ENCODE measurements at regions not wholly inside any gene's neighbourhood (a gene's known extent, or its start where the extent isn't known, plus 50 kb on each side); places are given as distances from the start of the nearest gene placed in this dataset.
"Not testable (repeated sequence)": the region's sequence is repeated elsewhere in the genome, so short reads cannot be mapped to it uniquely, and the experiment has no call there.

DNA sequence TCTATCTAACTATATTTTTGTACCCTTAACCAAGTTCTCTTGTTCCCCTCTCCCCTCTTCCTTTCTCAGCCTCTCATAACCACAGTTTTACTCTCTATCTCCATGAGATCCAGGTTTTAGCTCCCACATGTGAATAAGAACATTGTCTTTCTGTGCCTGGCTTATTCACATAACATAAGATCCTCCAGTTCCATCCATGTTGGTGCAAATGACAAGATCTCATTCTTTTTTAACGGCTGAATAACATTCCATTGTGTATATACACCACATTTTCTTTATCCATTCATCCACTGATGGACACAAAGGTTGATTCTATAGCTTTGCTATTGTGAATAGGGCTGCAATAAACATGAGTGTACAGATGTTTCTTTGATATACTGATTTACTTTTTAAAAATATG is 83.9 kb upstream of the TMEM178A start:
- DNase-seq (ENCODE audit: low read depth) = no peak

DNA sequence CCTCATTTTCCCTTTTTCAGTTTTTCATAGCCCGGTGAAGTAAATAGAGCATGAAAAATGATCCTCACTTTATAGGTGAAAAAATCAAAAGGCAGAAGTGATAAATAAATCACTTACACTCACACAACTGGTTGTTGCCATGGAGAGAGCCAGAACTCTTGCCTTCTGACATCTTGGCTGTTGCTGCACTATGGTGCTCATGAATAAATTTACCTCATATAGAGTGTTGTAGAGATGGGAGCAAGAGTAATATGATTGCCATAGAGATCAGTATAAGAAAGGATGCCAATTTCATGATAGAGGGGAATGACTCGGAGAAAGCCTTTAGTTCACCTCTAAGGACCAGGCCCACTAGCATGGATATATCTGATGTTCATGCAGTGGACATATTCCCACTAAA is 82.5 kb upstream of the TMEM178A start:
- no peak for DNase-seq (ENCODE audit: low read depth)

DNA sequence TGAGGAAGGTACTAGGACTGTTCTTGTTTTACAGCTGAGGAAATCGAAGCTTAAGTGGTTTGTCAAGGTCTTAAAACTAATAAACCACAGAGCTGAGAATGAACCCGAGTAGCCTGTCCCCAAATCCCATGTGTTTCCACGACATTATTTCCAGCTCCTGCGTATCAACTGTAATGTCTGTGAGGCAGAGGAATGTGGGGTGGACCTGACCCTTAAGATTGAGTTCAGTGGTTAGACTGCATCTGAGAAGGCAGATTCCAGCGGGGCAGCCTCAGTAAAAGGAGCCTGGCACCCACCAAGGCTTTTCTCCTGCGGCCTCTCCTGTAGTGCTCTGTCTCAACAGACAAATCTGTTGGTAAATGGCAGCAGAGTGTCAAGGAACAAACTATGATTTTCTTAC is 81.9 kb upstream of the TMEM178A start:
- DNase-seq (ENCODE audit: low read depth) = no peak

DNA sequence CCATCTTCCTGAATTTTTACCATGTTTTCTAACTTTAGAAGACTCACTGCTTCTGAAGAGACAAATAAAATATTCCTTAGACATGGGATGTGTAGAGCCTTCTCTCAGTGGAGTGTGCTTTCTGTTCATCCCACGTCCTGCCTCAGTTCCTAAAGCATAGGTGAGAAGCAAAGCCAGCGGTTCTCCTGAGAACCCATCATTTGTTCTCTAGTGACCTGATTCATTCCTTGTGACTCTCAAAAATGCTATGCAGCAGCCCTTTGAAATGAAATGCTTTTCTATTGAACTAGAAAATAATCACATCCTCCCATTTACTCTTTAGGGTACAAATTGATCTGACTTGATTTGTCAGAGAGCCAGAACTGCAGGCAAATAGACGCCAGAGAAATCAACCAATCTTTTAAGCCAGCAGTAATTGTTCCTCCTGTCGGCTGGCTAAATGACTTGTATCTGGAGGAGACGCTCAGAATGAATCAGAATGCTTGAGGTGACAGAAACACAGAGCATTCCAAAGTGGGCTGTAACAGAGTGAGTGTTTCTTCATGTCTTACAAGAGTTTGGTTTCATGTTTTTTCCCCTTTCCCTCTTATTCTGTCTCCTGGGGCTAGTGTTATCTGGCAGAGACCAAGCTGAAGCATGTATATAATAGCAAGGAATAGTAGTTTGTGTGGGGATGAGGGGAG is 81.3 kb upstream of the TMEM178A start:
- DNase-seq (ENCODE audit: low read depth) = no peak

DNA sequence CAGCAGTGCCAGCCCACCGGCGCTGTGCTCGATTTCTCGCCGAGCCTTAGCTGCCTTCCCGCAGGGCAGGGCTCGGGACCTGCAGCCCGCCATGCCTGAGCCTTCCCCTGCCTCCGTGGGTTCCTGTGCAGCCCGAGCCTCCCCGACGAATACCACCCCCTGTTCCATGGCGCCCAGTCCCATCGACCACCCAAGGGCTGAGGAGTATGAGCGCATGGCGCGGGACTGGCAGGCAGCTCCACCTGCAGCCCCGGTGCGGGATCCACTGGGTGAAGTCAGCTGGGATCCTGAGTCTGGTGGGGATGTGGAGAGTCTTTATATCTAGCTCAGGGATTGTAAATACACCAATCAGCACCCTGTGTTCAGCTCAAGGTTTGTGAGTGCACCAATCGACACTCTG is 80.2 kb upstream of the TMEM178A start:
- DNase-seq (ENCODE audit: low read depth) = not testable (repeated sequence)

DNA sequence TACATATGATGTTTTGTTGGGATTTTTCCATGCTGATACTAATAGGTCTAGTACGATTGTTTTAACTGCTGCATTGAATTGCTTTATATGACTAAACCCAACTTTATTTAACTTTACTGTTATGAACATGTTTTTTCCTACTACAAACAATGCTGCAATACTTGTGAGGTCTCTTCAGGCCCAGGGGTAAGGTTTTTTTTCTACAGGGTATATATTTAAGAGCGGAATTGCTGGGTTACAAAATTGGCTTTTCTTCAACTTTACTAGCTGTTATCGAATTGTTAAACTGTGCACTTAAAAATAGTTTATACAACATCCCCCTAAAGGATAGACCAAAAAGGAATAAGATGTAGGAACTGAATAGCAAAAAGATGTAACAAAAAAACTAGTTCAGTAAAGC is 78.5 kb upstream of the TMEM178A start:
- DNase-seq (ENCODE audit: low read depth) = no peak

DNA sequence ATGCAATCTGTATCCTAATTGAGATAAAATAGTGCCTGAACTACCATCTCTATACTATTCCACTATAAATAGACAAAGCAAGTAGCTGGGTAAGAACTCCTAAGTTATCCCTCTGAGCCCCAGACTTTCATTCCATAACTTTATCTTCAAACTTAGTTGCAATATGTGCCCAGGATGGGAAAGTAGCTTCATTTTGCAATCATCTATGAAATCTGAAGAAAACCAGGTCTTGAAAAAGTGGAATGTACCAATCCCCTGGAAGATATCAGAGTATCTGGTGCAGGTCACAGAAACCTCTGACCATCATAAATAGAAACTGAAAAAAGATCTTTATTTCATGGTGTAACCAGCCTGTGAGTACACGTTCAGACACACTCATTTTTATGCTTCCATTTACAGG is 78.1 kb upstream of the TMEM178A start:
- DNase-seq (ENCODE audit: low read depth) = no peak

DNA sequence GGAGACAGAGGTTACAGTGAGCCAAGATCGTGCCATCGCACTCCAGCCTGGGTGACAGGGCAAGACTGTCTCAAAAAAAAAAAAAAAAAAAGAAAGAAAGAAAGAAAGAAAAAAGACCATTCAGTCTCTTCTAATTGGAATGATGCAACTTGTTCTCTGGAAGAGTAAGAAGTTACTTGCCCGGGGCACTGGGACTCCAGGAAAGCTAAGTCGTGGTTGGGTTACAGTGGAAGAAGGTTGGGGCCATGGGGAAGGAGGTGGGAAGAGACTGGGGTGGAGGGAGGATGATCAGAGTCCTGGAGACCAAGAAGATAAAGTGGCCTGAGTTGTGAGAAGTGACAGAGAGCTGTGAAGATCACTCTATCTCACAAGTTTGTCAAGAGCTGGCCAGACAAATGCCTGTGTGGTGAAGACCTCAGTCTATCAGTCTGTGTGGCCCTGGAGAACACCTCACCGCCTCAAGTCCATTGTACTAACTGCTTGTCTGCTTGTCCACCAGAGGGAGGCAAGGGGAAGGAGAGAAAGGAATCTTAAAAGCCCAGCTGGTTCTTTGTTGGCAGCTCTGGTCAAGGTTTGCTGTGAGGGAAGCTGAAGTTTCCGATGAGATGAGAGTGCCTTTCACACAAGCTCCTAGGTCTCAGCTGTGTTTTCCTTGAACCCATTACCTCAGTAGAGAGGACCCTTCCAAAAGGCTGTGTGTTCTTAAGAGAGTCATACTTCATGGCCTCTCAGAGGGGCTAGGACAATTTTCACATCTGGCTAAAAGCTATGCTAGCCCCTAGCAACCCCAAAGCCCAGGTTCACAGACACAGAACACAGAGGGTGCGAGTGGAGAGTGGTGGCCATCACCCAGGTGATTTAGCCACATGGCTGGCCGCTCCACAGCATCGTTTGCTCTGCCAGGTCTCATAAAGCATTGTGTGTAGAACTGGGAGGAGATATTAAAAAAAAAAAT is 72.0 kb upstream of the TMEM178A start:
- no peak for DNase-seq (ENCODE audit: low read depth)

DNA sequence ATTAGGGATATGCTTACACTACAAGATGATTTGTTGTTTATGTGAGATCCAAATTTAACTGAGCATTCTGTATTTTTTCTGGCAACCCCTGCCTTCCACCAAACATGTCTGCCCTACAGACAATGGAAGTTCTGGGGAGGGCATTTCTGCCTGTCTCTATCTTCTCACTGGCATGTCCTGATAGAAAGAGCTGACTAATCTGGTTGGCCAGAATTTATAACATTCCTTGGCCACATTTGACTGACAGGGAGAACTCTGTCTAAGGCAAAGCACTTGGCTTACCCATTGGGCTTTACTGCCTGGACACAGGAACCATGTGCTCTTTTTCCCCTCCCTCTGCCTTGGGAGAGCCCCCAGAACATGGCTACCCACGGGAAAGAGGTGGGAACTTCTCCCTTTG is 70.6 kb upstream of the TMEM178A start:
- no peak for DNase-seq (ENCODE audit: low read depth)

DNA sequence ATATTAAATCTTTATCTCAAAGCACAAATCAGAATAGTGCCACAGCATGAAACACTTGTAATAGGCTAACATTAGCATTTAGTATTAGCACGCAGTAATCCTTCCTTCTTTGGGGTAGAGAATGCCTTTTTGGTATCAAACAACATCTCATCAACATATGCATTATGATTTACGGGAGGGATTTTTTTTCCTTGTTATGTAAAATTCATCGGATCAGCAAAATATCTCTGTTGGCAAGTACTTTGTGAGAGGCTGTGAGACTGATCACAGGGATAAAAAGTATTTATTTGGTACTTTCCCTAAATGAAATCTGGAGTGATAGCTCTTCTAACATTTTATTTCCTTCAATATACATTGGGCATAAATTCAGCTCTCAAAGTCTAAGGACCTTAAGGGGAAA is 68.4 kb upstream of the TMEM178A start:
- no peak for DNase-seq (ENCODE audit: low read depth)

DNA sequence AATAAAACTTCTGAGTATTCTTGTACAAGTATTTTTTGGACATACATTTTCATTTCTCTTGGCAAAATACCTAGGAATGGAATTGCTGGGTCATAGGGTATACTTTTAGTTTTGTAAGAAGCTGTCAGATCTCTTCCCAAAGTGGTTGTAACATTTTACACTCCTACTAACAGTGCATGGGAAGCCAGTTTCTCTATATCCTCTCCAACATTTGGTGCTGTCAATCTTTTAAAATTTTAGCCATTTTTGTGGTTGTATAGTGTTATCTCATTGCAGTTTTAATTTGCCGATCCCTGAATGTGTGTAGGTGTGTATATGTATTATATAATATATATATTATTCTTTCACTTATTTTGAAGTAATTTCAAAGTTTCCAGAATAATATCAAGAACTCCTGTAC is 63.1 kb upstream of the TMEM178A start:
- DNase-seq (ENCODE audit: low read depth) = no peak

DNA sequence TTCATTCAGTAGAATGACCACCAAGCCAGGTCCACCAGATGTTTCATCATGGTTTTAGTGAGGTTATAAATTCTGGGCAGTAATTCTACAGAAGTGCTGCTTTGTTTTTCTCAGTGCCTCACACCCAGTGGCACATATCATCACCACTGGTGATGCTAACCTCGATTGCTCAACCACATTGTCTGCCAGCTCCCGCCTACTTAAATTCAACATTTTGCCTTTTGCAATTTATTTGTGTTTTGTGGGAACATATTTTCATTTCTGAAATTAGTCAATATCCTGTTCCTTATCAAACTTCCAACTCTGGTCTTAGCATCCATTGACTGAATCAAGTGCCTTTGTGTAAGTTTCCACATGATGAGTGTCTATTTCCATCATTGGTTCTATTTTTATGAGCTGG is 62.3 kb upstream of the TMEM178A start:
- DNase-seq (ENCODE audit: low read depth) = no peak

DNA sequence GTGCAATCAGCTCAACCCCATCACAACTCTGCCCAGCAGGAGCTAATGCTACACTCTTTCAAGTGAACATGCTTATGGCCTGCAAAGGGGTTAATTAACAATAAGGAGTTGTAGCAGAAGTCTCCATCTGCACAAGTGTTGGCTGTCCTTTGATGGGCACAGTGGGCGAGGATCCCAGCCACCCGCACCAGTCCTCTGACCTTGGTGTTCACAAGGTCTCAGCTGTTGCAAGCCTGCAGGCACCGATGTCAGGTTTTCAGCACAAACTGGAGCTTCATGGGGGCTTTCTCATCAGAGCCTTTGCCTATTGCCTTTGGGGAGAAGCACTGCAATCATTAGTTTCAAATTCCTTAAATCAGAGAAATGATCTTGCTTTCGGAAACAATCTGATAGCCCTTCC is 60.9 kb upstream of the TMEM178A start:
- no peak for DNase-seq (ENCODE audit: low read depth)

DNA sequence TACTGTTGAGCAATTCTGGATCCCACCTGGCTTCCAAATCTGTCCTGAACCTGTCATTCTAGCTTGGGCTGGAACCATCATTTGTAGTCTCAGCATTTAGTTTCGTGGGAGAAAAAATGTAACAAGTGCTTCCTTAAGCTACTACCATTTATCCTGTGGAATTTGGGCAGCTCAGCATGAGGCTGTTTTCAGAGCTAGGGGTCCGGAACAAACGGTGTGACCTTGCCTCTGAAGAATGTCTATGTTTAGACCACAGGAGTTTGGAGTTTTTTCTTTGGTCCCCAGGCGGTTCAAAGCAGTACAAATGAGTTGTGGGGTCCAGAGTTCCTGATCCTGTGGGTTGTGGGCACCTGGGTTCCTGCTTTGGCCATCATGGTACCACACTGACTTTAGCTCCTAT is 59.1 kb upstream of the TMEM178A start:
- DNase-seq (ENCODE audit: low read depth) = no peak

DNA sequence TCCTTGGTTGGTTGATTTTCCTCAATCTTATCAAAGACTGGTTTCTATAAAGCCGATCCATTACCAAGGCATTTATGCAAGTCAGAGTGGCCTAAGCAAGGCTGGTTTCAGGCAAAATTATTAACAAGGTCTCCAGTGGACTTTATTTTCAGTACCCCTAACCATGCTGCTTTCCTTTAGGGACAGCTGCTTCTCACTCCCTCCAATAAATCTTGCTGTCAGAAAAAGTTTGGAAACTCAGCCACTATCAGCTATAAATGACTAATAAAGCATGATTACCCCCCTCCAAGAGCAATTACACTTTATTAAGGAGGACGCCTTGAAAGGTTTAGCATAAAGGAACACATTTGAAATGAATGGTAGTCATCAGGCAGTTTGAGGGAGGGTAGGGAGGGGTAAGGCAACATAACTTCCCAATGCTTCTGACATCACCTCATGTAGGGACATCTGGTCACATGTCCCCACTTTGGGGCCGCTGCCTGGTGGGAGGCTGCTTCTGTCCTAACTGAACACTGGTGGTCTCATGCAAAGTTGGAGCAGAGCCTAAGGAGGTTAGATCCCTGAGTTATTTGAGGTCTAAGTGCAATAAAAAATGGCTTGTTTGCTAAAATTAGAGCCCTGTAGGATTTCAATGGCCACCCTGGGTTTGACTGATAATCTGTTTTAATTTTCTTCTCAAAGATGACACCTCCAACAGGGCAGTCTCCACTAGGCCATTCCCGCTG is 58.0 kb upstream of the TMEM178A start:
- no peak for DNase-seq (ENCODE audit: low read depth)

DNA sequence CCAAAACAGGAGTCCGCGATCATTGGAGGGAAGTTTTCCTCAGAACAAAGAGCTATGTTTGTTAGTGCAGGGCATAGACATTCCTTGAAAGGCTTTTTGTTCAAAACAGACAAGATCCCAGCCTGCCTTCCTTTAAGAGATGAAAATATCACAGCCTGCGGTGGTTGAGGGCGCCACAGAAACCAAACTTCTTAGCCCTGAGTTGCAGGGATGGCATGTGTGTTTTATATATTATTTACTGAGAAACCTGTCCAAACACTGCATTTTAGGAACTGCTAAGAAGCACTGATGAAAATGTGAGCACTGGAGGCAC is 57.5 kb upstream of the TMEM178A start:
- DNase-seq (ENCODE audit: low read depth) = no peak

DNA sequence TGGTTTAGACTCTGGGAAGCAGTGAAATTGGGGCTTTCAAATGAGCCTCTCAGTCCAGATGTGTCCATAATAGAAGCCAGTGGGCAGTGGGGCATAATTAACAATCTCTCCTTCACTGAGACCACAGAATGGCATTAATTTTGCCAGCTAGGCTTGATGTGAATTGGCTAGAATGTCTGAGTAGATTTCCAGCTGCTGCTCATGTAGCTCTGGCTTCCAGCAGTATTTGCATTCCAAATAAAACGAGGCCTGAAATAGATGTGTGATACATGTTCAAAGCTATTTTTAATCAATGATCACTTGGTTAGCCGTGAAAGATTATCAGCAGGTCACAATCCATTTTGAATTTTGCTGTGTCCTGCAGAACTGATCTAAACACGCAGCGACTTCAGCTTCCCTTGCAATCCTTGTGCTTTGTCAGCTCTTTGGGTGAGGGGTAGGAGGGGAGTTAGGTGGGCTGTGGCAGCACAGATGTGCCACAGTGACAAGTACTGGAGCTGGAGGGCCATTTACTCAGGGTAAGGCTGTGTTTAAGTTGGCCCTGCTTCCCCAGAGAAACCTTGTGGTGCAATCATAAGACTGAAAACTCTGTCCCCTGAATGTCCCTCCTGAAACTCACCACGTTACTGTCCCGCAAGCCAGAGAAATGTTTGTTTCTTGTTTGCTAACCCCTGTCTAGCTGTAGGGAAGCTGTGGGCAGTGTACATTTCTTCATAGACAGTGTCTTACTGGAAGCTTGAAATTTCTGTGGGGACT is 56.9 kb upstream of the TMEM178A start:
- DNase-seq (ENCODE audit: low read depth) = no peak

DNA sequence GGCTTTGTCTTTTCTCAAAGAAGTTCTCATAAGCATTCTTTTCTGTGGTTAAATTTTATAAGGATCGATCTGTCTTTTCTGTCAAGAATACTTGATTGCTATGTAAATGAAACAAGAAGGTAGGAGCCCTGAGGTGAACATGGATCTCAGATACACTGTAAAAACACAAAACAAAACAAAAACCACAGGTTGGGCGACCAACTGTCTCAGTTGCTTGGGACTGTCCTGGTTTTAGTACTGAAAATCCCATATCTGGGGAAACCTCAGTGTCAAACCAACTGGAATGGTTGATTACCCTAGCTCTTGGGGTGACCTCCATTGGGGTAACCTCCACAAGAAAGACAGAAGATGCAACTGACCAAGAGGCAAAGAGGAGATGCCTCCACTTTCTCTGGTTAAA is 55.8 kb upstream of the TMEM178A start:
- no peak for DNase-seq (ENCODE audit: low read depth)

DNA sequence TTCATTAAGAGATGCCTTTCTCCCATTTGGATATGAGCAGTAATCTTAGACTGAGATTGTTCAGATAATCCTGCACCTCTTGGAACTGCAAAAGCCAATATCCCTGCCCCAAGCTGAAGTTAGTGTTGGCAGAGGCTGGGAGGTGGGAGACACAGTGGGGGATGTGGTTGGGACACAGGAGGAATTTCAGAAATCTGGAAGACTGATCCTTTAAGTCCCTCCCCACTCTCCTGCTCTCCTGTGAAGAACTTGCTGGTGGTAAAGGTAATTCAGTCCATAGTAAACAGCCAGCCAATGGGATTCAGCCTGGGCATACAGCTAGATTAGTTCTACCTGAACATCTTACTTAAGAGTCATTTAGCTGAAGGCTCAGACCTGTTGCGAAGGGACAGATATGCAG is 50.0 kb upstream of the TMEM178A start:
- no peak for DNase-seq (ENCODE audit: low read depth)

Measured in HS-5 (cell line).